HL-60/S4 (cell line): ENCODE measurements at regions not wholly inside any gene's neighbourhood (a gene's known extent, or its start where the extent isn't known, plus 50 kb on each side); places are given as distances from the start of the nearest gene placed in this dataset.

Experiments used
- in situ Hi-C: fragments of 300-500 bp; cut with MboI; formaldehyde crosslinking; loops from 2 replicates; pipeline ENCODE4 v1.14.3; 2022; ENCODE audit warnings: low sequenced_read_pairs

- in situ Hi-C loops = no loop called here
Observed at GRCh38 chr3:18780959-18781358, 355.8 kb upstream of the SATB1 start.

DNA sequence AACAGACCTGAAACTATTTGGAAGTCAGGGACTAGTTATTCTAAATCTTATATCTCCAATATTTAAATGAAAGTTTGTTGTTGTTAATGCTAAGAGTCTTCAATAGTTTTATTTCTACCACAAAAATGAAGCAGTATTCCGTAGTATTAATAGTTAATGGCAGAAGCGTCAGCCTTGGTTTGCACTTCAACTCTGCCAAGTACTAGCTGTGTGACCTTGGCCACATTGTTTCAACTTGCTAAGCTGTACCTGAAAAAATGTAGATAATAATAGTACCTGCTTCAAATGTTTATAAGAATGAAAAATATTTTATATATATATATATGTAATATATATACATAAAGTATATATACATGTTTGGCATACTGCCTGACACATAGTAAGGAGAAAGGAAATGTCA, 354.6 kb upstream of the SATB1 start:
- in situ Hi-C loops = no loop called here

DNA sequence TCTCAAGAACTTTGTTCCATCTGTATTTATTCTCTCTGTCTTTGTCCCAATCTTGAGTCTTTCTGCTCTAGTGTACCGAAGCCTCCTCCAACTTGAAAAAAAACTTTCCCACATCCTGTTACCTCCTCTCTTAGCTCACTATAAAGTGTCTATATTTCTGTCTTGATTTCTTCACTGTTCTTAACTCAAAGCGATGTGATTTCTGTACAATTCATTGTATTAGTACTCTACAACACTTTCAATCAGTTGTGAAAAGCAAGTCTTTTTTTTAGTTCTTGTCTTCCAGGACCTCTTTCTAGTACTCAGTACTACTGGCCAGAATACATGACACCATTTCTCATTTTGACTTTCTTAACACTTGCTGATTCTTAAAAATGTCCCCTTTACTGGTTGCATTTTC, 353.5 kb upstream of the SATB1 start:
- in situ Hi-C loops = no loop called here

- in situ Hi-C loops = no loop called here
Observed at GRCh38 chr3:18778094-18778493, 353.0 kb upstream of the SATB1 start.

- in situ Hi-C loops = no loop called here
Observed at GRCh38 chr3:18775501-18775900, 350.4 kb upstream of the SATB1 start.

- in situ Hi-C loops = no loop called here
Observed at GRCh38 chr3:18774319-18775088, 349.4 kb upstream of the SATB1 start.

DNA sequence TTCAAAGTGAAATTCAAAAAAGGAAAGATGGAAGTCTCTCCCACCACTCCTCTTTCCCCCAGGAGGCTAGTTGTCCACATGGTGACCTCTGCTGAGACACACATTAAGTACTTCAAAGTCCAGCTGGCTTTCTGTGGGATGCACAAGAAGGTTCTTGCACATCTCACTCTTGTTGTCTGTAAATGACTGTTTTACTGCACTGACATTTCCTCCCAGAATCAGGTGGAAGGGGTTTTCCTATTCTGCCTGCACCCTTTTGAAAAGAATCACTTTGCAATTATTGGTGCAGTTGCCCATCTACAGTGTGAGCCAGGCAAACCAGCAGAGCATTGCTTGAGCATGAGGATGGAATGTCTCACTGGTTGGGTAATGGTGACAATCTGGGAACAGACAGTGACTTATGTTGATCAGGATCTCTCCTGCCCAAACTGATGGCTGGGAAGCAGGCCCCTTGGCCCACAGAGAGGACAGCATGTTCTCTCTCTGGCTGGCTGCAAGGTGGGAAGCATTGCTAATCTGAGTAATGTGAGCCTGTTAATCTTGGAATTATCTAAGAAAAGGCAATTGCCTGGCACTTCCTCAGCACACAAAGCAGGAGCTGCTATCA, 347.7 kb upstream of the SATB1 start:
- in situ Hi-C loops = no loop called here

- in situ Hi-C loops = no loop called here
Observed at GRCh38 chr3:18771931-18772330, 346.8 kb upstream of the SATB1 start.

DNA sequence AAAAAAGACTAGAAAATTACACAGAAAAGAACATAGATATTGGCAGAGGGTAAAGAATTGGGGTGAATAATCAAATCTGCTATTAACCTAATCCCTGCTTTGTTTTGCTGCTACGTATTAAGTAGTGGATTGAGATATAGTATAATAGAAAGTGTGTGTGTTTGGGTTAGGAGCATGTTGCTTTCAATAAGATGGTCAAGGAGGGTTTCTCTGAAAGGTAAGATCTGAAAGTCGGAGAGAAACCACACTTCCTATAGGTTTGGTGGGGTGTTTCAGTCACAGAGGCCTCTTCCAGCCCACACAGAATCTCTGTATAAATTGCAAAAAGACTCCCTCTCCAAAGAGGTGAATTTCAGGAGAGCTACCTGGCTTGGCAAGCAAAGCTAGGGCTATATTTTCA, 345.7 kb upstream of the SATB1 start:
- in situ Hi-C loops = no loop called here

DNA sequence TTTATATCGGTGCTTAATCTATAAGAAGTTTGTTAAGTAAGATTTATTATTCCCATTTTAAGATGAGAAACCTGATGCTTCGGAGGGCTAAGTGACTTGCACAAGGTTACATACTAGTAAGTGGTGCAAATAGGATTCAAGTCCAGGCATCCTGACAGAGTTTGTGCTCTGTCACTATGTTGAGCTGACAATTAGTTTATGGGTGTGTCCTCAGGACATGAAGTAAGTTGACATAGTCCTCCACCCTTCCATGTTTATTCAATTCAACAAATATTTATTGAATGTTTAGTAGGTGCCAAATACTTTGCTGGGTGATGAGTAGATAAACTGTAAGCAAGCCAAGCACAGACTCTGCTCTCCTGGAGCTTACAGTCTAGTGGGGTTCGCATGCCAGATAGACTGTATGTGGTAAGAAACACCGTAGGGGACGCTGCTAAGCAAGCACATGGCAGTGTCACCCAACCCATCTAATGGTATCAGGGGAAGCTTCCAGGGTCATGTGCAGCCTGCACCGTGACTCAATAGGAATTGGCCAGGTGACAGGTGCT, 342.7 kb upstream of the SATB1 start:
- in situ Hi-C loops = no loop called here

- in situ Hi-C loops = no loop called here
Observed at GRCh38 chr3:18766974-18767373, 341.8 kb upstream of the SATB1 start.

- in situ Hi-C loops = no loop called here
Observed at GRCh38 chr3:18765662-18766061, 340.5 kb upstream of the SATB1 start.

DNA sequence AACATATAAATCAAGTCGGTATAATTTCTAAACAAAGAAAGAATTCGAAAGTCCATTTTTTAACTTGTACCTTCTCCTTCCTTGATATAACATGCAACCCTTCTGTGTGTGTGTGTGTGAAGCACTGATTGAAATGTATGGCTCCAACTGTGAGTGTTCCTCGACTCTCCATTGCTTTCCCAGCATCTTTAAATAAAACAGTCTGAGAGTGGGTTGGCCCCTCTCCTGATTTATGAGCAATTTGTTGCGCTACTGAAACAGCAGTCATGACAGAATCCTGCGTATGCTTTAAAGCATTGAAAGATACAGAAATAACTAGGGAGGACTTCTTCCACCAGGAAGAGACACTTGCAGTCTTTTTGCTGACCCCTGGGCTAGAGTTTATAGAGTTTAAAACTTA, 340.0 kb upstream of the SATB1 start:
- in situ Hi-C loops = no loop called here

GRCh38 chr3:18761530-18761929, 336.4 kb upstream of the SATB1 start:
- in situ Hi-C loops = no loop called here

- in situ Hi-C loops = no loop called here
Observed at GRCh38 chr3:18758047-18758704, 333.0 kb upstream of the SATB1 start.

DNA sequence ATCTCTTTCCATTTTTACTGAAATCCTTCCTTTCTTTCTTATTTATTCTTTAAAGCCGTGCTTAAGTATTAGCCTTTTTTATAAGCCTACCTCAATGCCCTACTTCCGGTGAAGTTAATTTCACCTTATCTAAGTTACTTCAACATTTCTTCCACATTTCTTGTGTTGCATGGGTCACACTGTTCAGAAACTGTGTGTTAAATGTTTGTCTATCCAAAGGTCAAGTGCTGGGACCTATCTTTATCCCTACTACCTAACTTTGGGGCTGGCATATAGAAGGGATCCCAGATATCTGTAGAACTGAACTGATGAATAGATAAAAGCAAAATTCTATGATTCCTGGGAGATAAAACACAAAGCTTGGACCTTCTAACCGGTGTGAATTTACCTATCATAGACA, 332.3 kb upstream of the SATB1 start:
- in situ Hi-C loops = no loop called here

GRCh38 chr3:18752273-18752934, 327.3 kb upstream of the SATB1 start:
- in situ Hi-C loops = no loop called here

GRCh38 chr3:18751514-18751913, 326.4 kb upstream of the SATB1 start:
- in situ Hi-C loops = no loop called here

DNA sequence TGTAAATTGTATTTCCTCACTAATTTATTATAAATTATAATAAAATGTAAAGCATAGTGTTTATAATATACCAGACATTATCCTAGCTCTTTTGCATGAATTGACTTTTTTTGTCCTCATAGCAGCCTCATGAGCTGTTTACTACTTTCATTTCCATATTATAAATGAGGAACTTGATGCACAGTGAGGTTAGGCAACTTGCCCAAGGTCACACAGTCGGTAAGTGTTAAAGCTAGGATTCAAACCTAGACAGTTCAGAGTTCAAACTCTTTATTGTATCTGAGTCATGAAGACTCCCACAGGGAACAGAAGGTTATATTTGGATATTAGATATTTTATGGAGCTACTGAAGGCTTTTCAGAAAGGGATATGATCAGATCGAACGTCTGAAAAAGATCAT, 322.2 kb upstream of the SATB1 start:
- in situ Hi-C loops = no loop called here

GRCh38 chr3:18745472-18745871, 320.3 kb upstream of the SATB1 start:
- in situ Hi-C loops = no loop called here

- in situ Hi-C loops = no loop called here
Observed at GRCh38 chr3:18744472-18744871, 319.3 kb upstream of the SATB1 start.
